Jurkat, Clone E6-1 (cell line): ENCODE measurements at regions not wholly inside any gene's neighbourhood (a gene's known extent, or its start where the extent isn't known, plus 50 kb on each side); places are given as distances from the start of the nearest gene placed in this dataset.

ENCODE experiments used
- DNase-seq: peaks from one replicate; pipeline ENCODE4 v3.0.0-alpha.2; 2011; ENCODE audit warnings: low read depth, low spot score
- H3K4me3 ChIP-seq: 2 replicates; pipeline ENCODE4 v1.5.1; 2011; ENCODE audit warnings: mild to moderate bottlenecking, low read length, control low read depth, moderate library complexity

DNA sequence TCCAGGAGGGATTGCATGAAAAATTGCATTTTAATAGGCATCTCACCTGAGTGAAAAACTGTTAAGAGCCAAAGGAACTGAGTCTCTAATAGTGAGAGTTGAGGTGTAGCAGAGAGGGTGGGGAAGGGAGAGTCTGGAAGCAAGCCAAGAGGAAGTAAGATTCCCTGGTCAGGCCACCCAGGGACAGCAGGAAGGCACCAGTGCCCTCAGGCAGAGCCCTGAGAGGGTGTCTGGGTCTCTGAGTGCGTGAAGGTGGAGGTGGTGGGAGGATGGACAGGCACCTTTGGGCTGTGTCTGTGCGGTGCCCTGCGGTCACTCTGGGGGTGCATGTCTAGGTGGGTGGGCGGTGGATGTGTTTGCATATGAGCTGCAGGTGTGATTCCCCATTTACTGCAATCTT is 300.4 kb upstream of the ROPN1 start:
- no peak overlapping the region for H3K4me3 ChIP-seq
- DNase-seq: no peak

DNA sequence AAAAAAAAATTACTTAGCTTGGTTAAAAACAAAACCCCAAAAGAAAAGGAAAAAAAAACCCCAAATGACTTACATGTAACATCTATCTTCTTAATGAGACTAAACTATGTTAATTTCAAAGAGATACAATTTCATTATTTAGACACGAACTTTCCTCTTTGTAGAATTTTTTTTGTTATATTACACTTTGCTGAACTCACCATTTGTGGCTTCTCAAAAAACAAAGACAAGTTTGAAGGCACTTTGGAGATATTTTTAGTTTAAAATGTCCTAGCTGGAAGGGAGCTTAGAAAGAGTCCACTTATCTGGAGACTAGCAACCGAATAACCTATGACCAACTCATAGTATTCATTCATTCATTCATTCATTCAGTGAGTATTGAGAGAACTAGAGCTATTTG is 301.7 kb upstream of the ROPN1 start:
- no peak for DNase-seq
- no peak overlapping the region for H3K4me3 ChIP-seq

DNA sequence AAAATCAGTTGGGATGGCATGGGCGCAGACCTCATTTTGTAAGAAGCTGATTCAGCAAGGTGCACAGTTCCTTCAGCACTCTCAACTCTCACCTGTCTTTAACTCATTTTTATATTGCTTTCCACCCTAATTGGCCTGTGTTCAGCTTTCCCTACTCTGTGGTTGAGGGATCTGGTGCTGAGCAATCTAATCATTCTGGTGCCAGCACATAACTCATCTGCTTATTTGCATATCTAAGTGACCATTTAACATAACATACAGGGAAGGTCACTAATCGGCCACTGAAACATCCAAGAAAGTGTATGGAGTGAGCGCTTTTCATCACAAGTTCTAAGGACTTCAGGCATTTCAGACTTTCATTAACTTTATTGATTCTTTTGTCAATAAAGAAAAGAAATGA is 303.4 kb upstream of the ROPN1 start:
- H3K4me3 ChIP-seq: no peak overlapping the region
- no peak for DNase-seq

DNA sequence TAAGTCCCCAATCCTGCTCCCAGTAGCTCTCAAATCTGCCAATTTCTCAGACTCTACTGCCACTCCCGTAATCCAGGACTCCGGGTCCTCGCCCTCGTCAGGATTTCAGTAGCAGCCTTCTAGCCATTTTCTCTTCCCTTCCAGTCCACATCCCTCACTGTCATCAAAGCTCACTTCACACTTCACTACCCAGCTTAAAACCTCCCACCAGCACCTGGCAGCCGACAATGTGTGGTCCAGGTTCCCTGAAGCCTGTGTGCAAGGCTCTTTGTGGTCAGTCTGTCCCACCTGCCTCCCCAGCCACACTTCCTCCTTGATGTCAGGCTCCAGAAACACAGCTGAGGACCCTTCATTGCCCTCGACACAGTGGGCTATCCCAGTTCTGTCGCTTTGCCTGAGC is 304.5 kb upstream of the ROPN1 start:
- no peak for DNase-seq

DNA sequence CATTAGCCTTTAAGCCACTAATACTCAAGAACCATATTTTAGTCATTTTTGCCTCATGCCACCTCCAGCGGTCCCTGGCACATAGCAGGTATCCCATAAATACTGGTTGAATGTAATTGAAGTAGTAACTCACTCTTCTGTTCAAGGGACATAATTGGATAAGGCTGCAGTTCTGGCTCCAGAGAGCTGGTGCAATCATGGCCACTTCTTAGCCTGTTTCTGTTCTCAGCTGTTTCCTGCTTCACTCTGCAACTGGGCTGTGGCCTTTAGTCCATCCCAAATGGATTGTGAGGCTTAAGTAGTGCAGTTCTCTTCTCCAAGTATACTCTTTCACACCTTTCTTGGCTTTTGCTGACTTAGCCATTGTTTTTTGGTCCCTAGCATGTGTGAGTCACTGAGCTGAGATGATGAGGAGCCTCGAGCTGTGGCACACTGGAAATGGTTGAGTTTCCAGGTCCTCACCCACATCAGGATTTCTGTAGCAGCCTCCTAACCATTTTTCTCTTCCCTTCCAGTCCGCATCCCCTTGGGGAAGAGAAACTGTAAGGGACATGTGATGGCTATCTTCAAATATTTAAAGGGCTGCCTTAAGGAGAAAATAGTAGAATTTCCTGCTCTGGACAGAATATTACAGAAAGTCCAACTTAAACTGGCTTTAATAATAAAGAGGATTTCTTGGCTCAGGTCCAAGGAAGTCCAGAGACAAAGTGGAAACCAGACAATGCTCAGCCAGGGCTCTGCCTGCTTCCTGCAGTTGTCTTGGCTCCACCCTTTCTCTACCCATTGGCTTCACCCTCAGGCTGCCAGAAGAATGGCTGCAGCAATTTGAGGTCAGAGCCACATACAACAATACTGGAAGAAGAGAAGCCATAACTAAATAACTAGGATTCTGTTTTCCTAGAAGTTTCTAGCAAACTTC is 305.4 kb upstream of the ROPN1 start:
- H3K4me3 ChIP-seq: no peak overlapping the region
- DNase-seq: no peak

More for the DNA sequence above, 304.5 kb upstream of the ROPN1 start:
- H3K4me3 ChIP-seq: no peak overlapping the region

GRCh38 chr3:124298301-124298700 is 306.4 kb upstream of the ROPN1 start:
- no peak overlapping the region for H3K4me3 ChIP-seq
- no peak for DNase-seq

- no peak for DNase-seq
- no peak overlapping the region for H3K4me3 ChIP-seq
These were observed 307.0 kb upstream of the ROPN1 start for GRCh38 chr3:124298951-124299350.

DNA sequence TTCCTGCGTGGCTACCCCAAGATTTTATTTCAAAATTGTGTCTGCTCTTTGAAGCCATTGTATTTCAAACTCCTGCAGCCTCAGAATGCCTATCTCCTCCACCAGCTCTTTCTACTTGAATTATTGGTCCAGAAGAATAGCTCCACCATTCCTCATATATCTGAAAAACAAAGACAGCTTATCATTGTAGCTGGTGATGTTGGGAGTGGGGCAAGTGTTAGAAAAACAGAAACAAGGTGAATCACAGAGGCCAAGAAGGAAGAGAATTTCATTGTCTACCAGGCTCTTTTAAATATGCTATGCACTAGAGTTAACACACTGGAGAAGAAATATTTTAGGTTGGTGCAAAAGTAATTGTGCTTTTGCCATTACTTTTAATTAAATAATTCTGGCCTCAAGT is 307.9 kb upstream of the ROPN1 start:
- DNase-seq: no peak
- no peak overlapping the region for H3K4me3 ChIP-seq

DNA sequence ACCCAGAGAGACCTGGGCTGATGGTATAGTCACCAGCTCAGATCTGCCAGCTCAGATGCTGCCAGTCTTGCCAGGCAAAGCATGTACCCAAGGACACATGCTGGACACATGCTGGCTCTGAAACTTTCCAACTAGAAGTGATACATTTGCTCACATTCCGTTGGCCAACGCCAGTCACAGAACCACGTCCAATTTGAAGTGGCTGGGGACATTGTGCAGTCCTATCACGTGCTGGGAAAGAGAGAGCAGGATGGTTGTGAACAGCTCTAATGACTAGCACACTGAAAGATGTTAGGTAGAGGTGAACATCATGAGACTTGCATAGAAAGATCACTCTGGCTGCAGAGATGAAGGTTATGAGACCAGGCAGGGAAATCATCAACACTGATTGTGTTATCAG is 308.5 kb upstream of the ROPN1 start:
- H3K4me3 ChIP-seq: no peak overlapping the region
- DNase-seq: no peak

- no peak for DNase-seq
- no peak overlapping the region for H3K4me3 ChIP-seq
These were observed 311.5 kb upstream of the ROPN1 start for GRCh38 chr3:124303305-124303910.

- DNase-seq: no peak
- no peak overlapping the region for H3K4me3 ChIP-seq
These were observed 314.7 kb upstream of the ROPN1 start for GRCh38 chr3:124306665-124307064.

GRCh38 chr3:124313621-124314020 is 321.7 kb upstream of the ROPN1 start:
- no peak overlapping the region for H3K4me3 ChIP-seq
- DNase-seq: no peak

DNA sequence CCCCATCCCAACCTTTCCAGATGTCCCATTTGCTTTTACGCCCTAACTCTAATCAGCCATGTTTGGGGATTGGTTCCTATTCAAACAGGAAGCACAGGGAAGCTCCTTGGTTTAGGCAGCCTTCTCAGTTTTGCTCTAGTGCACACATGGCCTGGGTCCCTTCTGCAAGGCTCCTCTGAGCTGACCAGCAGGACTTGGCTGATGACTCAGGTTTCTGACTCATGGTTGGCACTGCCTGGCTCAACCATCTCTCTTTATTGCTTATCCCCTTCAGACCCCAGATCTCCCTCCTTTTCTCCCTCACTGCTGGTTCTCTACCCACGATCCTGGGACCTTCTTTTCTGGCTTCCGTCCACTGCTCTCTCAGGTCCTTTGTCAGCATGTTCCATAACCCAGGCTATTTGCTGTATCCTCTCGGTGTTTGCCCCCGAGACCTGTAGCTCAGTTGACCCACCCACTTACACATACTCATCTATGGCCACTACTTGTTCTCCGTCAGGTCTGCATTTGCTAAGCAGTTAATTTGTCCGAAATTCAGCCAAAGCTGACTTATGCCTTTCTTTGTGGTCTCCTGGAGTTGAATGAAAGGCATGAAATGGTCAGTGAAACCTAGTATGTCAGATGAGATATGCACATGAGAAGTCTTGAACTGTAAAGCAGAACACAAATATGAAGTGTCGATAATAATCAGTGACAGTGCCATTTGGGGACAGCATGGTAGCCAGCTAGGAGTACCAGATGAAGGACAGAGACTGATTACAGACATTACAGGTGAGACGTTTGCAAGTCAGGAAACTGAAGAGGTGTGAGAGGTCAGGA is 323.5 kb upstream of the ROPN1 start:
- no peak for DNase-seq

GRCh38 chr3:124316034-124316287 is 324.0 kb upstream of the ROPN1 start:
- H3K4me3 ChIP-seq: no peak overlapping the region
- DNase-seq: no peak

More for the DNA sequence above, 323.5 kb upstream of the ROPN1 start:
- no peak overlapping the region for H3K4me3 ChIP-seq

GRCh38 chr3:124318014-124318413 is 326.1 kb upstream of the ROPN1 start:
- H3K4me3 ChIP-seq: no peak overlapping the region
- DNase-seq: no peak

DNA sequence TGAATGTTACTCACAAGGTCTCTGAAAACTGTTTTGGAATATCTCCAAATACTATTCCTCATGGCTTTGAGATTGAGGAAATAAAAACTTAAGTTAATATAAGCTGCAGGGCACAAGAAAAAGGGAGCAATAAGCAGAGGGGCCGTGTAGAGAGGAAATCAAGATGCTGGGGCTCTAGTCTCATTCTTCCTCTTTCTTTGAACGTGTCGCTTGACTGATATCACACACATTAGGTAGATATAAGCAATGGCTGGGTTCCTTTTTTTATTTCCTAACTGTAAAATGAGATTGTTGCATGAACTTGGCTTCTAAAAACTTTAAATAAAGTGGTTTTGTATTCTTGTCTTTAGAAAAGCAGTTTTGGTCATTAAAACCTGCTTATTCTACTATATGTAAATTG is 326.7 kb upstream of the ROPN1 start:
- DNase-seq: no peak
- H3K4me3 ChIP-seq: no peak overlapping the region

GRCh38 chr3:124320976-124321375 is 329.1 kb upstream of the ROPN1 start:
- no peak overlapping the region for H3K4me3 ChIP-seq
- DNase-seq: no peak

- no peak overlapping the region for H3K4me3 ChIP-seq
- DNase-seq: no peak
These were observed 330.5 kb upstream of the ROPN1 start for GRCh38 chr3:124322309-124322880.

DNA sequence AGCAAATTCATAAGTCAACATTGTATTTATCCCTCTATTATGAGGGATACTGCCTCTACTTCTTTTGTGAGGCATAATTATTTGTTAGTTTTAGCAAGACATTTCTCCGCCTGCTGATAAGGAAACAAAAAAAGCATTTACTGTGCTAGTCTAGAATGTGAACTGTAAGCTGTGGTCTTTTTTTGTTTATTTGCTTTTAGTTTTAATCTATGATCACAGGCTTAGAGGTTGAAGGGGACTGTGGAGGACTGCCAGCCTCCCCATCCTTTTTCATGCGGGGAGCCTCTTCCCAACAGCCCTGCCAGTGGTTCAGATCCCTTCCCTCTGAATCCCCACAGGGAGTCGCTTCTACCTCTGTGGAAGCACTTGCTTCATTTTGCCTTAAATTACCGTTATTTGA is 331.0 kb upstream of the ROPN1 start:
- no peak for DNase-seq

GRCh38 chr3:124325248-124325647 is 333.3 kb upstream of the ROPN1 start:
- no peak overlapping the region for H3K4me3 ChIP-seq
- DNase-seq: no peak

More for the DNA sequence above, 331.0 kb upstream of the ROPN1 start:
- no peak overlapping the region for H3K4me3 ChIP-seq
